Parathyroid adenoma (tissue), 2 donors: ENCODE measurements at regions not wholly inside any gene's neighbourhood (a gene's known extent, or its start where the extent isn't known, plus 50 kb on each side); places are given as distances from the start of the nearest gene placed in this dataset.

ENCODE experiments used
- H2AFZ ChIP-seq: fragments of 300-600 bp; sonication (generic); one replicate; pipeline ENCODE4 v1.7.0; 2017; ENCODE audit warnings: antibody characterized with exemption, mild to moderate bottlenecking
- H3K27ac ChIP-seq: fragments of 300-600 bp; sonication (generic); one replicate; pipeline ENCODE4 v1.7.0; 2017
- H3K27me3 ChIP-seq: fragments of 300-600 bp; sonication (generic); one replicate; pipeline ENCODE4 v1.7.0; 2017; ENCODE audit warnings: low read length; ENCODE audit not compliant: control insufficient read depth, insufficient read depth
- H3K36me3 ChIP-seq: fragments of 300-600 bp; sonication (generic); one replicate; pipeline ENCODE4 v1.7.0; 2017; ENCODE audit warnings: low read length; ENCODE audit not compliant: control insufficient read depth, insufficient read depth
- H3K4me1 ChIP-seq: fragments of 300-600 bp; sonication (generic); one replicate; pipeline ENCODE4 v1.7.0; 2017; ENCODE audit warnings: control low read depth
- H3K4me2 ChIP-seq: fragments of 300-600 bp; sonication (generic); one replicate; pipeline ENCODE4 v1.7.0; 2017; ENCODE audit warnings: low read length
- H3K4me3 ChIP-seq: fragments of 300-600 bp; sonication (generic); one replicate; pipeline ENCODE4 v1.7.0; 2017; ENCODE audit warnings: low read depth, low read length
- H3K79me2 ChIP-seq: fragments of 300-600 bp; sonication (generic); one replicate; pipeline ENCODE4 v1.7.0; 2017; ENCODE audit warnings: control low read depth
- H3K9ac ChIP-seq: fragments of 300-600 bp; sonication (generic); one replicate; pipeline ENCODE4 v1.7.0; 2017; ENCODE audit warnings: mild to moderate bottlenecking
- H3K9me3 ChIP-seq: fragments of 300-600 bp; sonication (generic); one replicate; pipeline ENCODE4 v1.7.0; 2017; ENCODE audit warnings: low read length; ENCODE audit not compliant: control insufficient read depth
- TF ChIP-seq, protein P1 (sequence below): fragments of 300-600 bp; sonication (generic); IDR thresholded peaks from one replicate; pipeline ENCODE4 v1.7.0; 2017; ENCODE audit warnings: antibody characterized with exemption, mild to moderate bottlenecking
- donor health status: primary hyperparathyroidism.

DNA sequence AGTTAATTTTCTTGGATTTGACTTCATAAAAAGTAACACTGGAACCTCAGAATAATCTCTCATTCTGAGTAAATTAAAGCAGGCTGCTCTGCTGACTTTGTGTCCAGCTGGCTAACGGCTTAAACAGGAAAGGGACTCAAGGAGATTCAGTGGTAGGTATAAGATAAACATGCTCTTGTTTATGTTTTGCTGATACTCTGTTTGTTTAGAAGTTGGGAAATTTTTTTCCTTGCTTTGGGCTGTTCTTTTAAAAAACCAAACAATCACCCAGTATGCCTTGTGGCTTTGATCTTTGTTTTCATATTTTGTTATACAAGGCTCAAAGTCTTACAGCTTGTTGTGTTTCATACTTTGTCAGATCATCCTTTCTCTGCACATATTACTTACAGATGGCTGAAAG, 237.6 kb upstream of the RIOK2 start:
- H3K9me3 ChIP-seq = no peaks in the 10 kb centered on the region
- no peak overlapping the region for H3K27ac ChIP-seq
- H3K4me2 ChIP-seq = no peak overlapping the region
- H3K79me2 ChIP-seq = no peaks in the 10 kb centered on the region
- H3K9ac ChIP-seq = no peak overlapping the region
- H3K36me3 ChIP-seq = no peaks in the 10 kb centered on the region
- H3K27me3 ChIP-seq = no peaks in the 10 kb centered on the region
- no peaks in the 10 kb centered on the region for H3K4me1 ChIP-seq
- H3K4me3 ChIP-seq = no peak overlapping the region
- no peak overlapping the region for H2AFZ ChIP-seq
- TF ChIP-seq, protein P1, sequence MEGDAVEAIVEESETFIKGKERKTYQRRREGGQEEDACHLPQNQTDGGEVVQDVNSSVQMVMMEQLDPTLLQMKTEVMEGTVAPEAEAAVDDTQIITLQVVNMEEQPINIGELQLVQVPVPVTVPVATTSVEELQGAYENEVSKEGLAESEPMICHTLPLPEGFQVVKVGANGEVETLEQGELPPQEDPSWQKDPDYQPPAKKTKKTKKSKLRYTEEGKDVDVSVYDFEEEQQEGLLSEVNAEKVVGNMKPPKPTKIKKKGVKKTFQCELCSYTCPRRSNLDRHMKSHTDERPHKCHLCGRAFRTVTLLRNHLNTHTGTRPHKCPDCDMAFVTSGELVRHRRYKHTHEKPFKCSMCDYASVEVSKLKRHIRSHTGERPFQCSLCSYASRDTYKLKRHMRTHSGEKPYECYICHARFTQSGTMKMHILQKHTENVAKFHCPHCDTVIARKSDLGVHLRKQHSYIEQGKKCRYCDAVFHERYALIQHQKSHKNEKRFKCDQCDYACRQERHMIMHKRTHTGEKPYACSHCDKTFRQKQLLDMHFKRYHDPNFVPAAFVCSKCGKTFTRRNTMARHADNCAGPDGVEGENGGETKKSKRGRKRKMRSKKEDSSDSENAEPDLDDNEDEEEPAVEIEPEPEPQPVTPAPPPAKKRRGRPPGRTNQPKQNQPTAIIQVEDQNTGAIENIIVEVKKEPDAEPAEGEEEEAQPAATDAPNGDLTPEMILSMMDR = no peak

DNA sequence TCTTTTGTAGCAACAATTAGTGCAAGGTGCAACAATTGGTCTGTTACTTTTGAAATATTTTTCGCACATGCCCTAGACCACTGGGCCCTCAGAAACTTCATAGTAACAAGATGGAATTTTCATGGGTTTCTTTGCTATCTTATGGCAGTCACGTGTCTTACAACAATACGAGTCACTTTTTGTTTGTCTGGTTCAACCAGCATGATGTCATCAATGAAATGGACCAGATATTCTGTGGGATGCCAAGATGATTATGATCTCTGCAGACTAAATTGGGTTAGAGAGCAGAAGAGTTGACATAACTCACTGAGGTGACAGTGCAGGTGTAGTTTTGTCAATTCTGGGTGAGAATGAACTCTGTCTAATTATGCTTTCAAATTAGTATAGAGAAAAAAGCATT, 239.6 kb upstream of the RIOK2 start:
- Histone ChIP-seq H3K4me2 (no peak overlapping the region), H3K9ac (no peak overlapping the region), H3K36me3 (no peaks in the 10 kb centered on the region), H3K9me3 (no peaks in the 10 kb centered on the region), H3K4me1 (no peaks in the 10 kb centered on the region), H3K27me3 (no peaks in the 10 kb centered on the region), H3K4me3 (no peak overlapping the region), H3K27ac (no peak overlapping the region), H3K79me2 (no peaks in the 10 kb centered on the region), H2AFZ (no peak overlapping the region)
- TF ChIP-seq, protein P1 = no peak

GRCh38 chr5:97425511-97425910, 242.5 kb upstream of the RIOK2 start:
- TF ChIP-seq, protein P1 = no peak
- no peak overlapping the region for H3K27ac ChIP-seq
- no peaks in the 10 kb centered on the region for H3K27me3 ChIP-seq
- H3K4me1 ChIP-seq = no peaks in the 10 kb centered on the region
- H3K9me3 ChIP-seq = no peaks in the 10 kb centered on the region
- H3K4me3 ChIP-seq = no peak overlapping the region
- no peak overlapping the region for H2AFZ ChIP-seq
- no peak overlapping the region for H3K9ac ChIP-seq
- H3K79me2 ChIP-seq = no peaks in the 10 kb centered on the region
- H3K36me3 ChIP-seq = no peaks in the 10 kb centered on the region
- H3K4me2 ChIP-seq = no peak overlapping the region

DNA sequence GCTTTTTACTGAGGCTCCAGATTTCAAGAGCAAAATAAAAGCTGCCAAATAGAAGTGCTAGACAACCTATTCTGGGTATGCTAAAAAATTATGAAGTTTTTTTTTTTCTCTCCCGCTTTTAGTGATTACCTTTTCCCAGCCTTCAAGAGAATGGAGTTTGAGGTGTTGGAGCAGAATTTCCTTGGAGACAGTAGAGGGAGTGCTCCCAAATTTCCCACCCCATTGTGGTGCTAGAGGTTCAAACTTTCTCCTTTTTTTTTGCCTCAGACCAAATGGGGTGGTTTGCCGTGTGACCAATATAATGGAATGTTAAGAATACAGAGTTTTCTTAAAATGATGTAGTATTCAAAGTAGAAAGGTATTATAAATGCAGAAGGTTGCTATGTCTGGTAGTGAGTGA, 244.2 kb upstream of the RIOK2 start:
- Histone ChIP-seq H2AFZ (no peak overlapping the region), H3K27me3 (no peaks in the 10 kb centered on the region), H3K9me3 (no peaks in the 10 kb centered on the region), H3K4me3 (no peak overlapping the region), H3K36me3 (no peaks in the 10 kb centered on the region), H3K27ac (no peak overlapping the region), H3K4me1 (no peaks in the 10 kb centered on the region), H3K4me2 (no peak overlapping the region), H3K79me2 (no peaks in the 10 kb centered on the region), H3K9ac (no peak overlapping the region)
- TF ChIP-seq, protein P1 = no peak

GRCh38 chr5:97434021-97434420, 251.0 kb upstream of the RIOK2 start:
- Histone ChIP-seq H3K9ac (no peak overlapping the region), H2AFZ (no peak overlapping the region), H3K27ac (no peak overlapping the region), H3K79me2 (no peaks in the 10 kb centered on the region), H3K27me3 (no peaks in the 10 kb centered on the region), H3K36me3 (no peaks in the 10 kb centered on the region), H3K9me3 (no peaks in the 10 kb centered on the region), H3K4me1 (no peaks in the 10 kb centered on the region), H3K4me3 (no peak overlapping the region), H3K4me2 (no peak overlapping the region)
- TF ChIP-seq, protein P1 = no peak
